ENCODE measurements at regions not wholly inside any gene's neighbourhood (a gene's known extent, or its start where the extent isn't known, plus 50 kb on each side); places are given as distances from the start of the nearest gene placed in this dataset.

DNA sequence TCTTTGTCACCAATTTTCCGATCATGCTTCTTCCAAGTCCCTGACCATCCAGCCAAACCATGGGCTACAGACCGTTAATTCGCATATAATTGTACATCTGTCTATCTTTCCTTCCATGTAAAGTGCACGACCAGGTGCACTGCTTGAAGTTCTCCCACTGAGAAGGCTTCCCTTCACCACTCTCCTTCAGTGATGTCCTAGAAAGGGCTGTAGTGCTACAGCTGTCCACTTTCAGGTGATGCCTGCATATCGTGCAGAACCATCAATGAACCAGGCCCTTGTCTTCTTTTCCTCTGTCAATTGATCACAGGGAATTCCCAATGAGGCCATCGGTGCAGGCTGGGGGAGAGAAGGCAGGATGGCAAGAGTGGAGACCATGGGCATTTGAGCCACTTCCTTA, 148.9 kb downstream of the TMEM182 start:
- Histone ChIP-seq H3K36me3 (ENCODE audit: insufficient read depth, low read length, poor library complexity, severe bottlenecking) (no peaks in the 10 kb centered on the region), H3K9me3 (ENCODE audit: low read depth, low read length, poor library complexity, severe bottlenecking) (no peaks in the 10 kb centered on the region), H3K4me3 (ENCODE audit: low read depth, low read length, poor library complexity, severe bottlenecking) (no peak overlapping the region), H3K4me1 (ENCODE audit: insufficient read depth, low read length, poor library complexity, severe bottlenecking) (no peaks in the 10 kb centered on the region), H3K27me3 (replicated peaks; ENCODE audit: insufficient read depth, low read depth, low read length, poor library complexity) (no peaks in the 10 kb centered on the region), H3K27ac (ENCODE audit: low read depth, low read length, poor library complexity, severe bottlenecking) (no peak overlapping the region)
- no TSS peak for BruUV-seq (replicated peaks)
- ChIA-PET CTCF (no interaction called here), POLR2A (ENCODE audit: low non-redundant PET) (no interaction called here)
- intact Hi-C loops (cut with micrococcal nuclease; ENCODE audit: unreplicated experiment), result no loop called here
- TF ChIP-seq EZH2 (IDR thresholded peaks at IDR 0.05; ENCODE audit: borderline replicate concordance, low read depth, low read length, poor library complexity, severe bottlenecking), result no peak
- TF ChIP-seq, protein P1, sequence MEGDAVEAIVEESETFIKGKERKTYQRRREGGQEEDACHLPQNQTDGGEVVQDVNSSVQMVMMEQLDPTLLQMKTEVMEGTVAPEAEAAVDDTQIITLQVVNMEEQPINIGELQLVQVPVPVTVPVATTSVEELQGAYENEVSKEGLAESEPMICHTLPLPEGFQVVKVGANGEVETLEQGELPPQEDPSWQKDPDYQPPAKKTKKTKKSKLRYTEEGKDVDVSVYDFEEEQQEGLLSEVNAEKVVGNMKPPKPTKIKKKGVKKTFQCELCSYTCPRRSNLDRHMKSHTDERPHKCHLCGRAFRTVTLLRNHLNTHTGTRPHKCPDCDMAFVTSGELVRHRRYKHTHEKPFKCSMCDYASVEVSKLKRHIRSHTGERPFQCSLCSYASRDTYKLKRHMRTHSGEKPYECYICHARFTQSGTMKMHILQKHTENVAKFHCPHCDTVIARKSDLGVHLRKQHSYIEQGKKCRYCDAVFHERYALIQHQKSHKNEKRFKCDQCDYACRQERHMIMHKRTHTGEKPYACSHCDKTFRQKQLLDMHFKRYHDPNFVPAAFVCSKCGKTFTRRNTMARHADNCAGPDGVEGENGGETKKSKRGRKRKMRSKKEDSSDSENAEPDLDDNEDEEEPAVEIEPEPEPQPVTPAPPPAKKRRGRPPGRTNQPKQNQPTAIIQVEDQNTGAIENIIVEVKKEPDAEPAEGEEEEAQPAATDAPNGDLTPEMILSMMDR (conservative IDR thresholded peaks at IDR 0.05; ENCODE audit: low read depth, low read length), result no peak
- no peak for DNase-seq (ENCODE audit: low spot score)

DNA sequence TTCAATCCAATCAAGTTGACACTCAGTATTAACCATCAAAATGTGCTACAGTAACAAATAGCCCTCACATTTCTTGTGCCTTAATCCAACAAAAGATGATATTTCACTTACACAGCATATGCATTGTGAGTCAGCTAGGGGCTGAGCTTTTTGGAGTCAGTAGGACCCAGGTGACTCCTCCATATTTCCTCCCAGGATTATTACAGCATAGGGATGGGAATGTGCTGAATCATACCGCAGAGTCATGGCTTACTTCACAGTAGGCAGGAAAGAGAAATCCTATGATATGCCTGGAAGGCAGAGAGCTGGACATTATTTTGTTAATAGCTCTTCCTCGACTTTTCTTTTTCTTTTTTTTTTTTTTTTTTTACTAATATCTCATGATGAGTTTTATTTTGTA, 153.3 kb downstream of the TMEM182 start:
- intact Hi-C loops (cut with micrococcal nuclease; ENCODE audit: unreplicated experiment), result no loop called here
- Histone ChIP-seq H3K4me3 (ENCODE audit: low read depth, low read length, poor library complexity, severe bottlenecking) (no peak overlapping the region), H3K27ac (ENCODE audit: low read depth, low read length, poor library complexity, severe bottlenecking) (no peak overlapping the region), H3K4me1 (ENCODE audit: insufficient read depth, low read length, poor library complexity, severe bottlenecking) (no peaks in the 10 kb centered on the region), H3K36me3 (ENCODE audit: insufficient read depth, low read length, poor library complexity, severe bottlenecking) (no peaks in the 10 kb centered on the region), H3K9me3 (ENCODE audit: low read depth, low read length, poor library complexity, severe bottlenecking) (peaks cover 10% of the 10 kb centered on the region), H3K27me3 (replicated peaks; ENCODE audit: insufficient read depth, low read depth, low read length, poor library complexity) (no peaks in the 10 kb centered on the region)
- BruUV-seq (replicated peaks), result no TSS peak
- TF ChIP-seq EZH2 (IDR thresholded peaks at IDR 0.05; ENCODE audit: borderline replicate concordance, low read depth, low read length, poor library complexity, severe bottlenecking), result no peak
- TF ChIP-seq, protein P1 (conservative IDR thresholded peaks at IDR 0.05; ENCODE audit: low read depth, low read length), result no peak
- CTCF ChIA-PET, result interaction anchor here (0.6 kb wide), 1 partner anchor 74 kb away, joined by 3 read pairs; no protein-coding TSS in a partner anchor
- no peak for DNase-seq (ENCODE audit: low spot score)
- POLR2A ChIA-PET (ENCODE audit: low non-redundant PET), result interaction anchor here (0.6 kb wide), 1 partner anchor 1110 kb away, joined by 3 read pairs; no protein-coding TSS in a partner anchor

DNA sequence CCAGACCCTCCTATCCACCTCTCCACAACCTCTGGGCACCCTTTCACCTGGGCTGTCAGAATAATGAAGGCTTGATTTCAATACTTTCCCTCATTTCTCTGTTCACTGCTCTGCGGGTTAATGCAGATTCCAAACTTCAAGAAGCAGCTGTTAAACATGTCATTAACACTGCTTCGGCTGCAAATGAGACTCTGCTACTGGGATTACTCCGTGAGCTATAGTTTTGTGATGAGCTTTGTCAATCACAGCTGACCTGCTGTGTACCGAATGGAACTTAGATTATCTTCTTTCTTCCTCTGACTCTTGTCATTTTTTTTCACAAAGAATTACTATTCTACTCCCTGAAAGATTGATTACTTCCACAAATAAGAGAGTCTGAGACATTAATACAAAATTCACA, 160.5 kb downstream of the TMEM182 start:
- no peaks in the 10 kb centered on the region for H3K9me3 ChIP-seq (ENCODE audit: low read depth, low read length, poor library complexity, severe bottlenecking)
- CTCF ChIA-PET, result no interaction called here
- no peak overlapping the region for H3K4me3 ChIP-seq (ENCODE audit: low read depth, low read length, poor library complexity, severe bottlenecking)
- H3K27ac ChIP-seq (ENCODE audit: low read depth, low read length, poor library complexity, severe bottlenecking), result no peak overlapping the region
- H3K27me3 ChIP-seq (replicated peaks; ENCODE audit: insufficient read depth, low read depth, low read length, poor library complexity), result no peaks in the 10 kb centered on the region
- BruUV-seq (replicated peaks), result no TSS peak
- no peaks in the 10 kb centered on the region for H3K4me1 ChIP-seq (ENCODE audit: insufficient read depth, low read length, poor library complexity, severe bottlenecking)
- H3K36me3 ChIP-seq (ENCODE audit: insufficient read depth, low read length, poor library complexity, severe bottlenecking), result no peaks in the 10 kb centered on the region
- DNase-seq (ENCODE audit: low spot score), result no peak
- POLR2A ChIA-PET (ENCODE audit: low non-redundant PET), result no interaction called here
- intact Hi-C loops (cut with micrococcal nuclease; ENCODE audit: unreplicated experiment), result no loop called here
- no peak for TF ChIP-seq EZH2 (IDR thresholded peaks at IDR 0.05; ENCODE audit: borderline replicate concordance, low read depth, low read length, poor library complexity, severe bottlenecking)
- TF ChIP-seq, protein P1 (conservative IDR thresholded peaks at IDR 0.05; ENCODE audit: low read depth, low read length), result no peak
